ENCODE measurements at regions not wholly inside any gene's neighbourhood (a gene's known extent, or its start where the extent isn't known, plus 50 kb on each side); places are given as distances from the start of the nearest gene placed in this dataset.

DNA sequence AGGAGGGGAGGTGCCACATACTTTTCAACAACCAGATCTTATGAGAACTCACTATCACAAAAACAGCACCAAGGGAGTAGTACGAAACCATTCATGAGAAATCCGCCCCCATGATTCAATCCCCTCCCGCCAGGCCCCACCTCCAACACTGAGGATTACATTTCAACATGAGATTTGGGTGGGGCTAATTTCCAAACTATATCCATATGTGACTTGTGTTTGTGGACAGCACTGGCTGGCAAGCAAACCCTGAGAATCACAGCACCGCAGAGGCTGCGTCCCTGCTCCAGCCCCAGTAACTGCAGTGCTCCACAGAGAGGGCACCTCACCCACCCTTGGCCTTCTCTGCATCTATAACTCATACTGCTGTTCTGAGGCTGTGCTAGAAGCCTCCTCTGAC lies 211.2 kb upstream of the PODXL start (continued):
- TF ChIP-seq, protein P1, sequence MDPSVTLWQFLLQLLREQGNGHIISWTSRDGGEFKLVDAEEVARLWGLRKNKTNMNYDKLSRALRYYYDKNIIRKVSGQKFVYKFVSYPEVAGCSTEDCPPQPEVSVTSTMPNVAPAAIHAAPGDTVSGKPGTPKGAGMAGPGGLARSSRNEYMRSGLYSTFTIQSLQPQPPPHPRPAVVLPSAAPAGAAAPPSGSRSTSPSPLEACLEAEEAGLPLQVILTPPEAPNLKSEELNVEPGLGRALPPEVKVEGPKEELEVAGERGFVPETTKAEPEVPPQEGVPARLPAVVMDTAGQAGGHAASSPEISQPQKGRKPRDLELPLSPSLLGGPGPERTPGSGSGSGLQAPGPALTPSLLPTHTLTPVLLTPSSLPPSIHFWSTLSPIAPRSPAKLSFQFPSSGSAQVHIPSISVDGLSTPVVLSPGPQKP (CRISPR knock-in tag; IDR thresholded peaks at IDR 0.05), result no peak
- no peak for TF ChIP-seq ZNF311 (CRISPR knock-in tag; IDR thresholded peaks at IDR 0.05)
- TF ChIP-seq HMG20A (CRISPR knock-in tag; conservative IDR thresholded peaks at IDR 0.05), result no peak

DNA sequence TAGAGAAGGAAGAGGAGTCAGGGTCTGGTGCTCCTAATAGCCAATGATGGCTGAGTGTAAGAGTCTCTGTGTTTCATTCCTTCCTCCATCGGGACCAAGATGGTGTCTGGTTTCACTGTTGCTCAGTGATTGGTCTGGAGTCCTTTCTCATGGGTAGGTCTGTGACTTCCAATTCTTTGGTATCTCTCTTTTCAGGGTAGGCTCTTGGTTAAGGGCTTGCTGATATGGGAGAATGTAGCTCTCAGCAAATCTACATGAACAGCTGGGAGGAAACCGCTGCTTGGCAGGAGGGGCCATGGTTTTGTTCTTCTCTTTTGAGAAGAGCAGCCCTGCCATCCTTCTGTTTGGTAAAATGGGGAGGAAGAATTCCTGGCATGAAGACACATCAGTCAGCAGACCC lies 209.1 kb upstream of the PODXL start:
- in situ Hi-C loops (cut with MboI), result no loop called here
- no peak for ATAC-seq
- 6% methylated on average over 2 of the region's 2 CpGs for WGBS (ENCODE audit: insufficient coverage, low coverage, missing lambda C conversion rate)
- no peak for TF ChIP-seq NR2C1 (IDR thresholded peaks at IDR 0.05)
- no peak for TF ChIP-seq NR2C1 (tag; IDR thresholded peaks at IDR 0.05)
- no peak for TF ChIP-seq NKRF (IDR thresholded peaks at IDR 0.05; ENCODE audit: borderline replicate concordance)
- no peak for TF ChIP-seq ZNF76 (CRISPR knock-in tag; IDR thresholded peaks at IDR 0.05; ENCODE audit: borderline replicate concordance)
- TF ChIP-seq BRD4 (IDR thresholded peaks at IDR 0.05), result no peak
- TF ChIP-seq ZBTB17 (CRISPR knock-in tag; IDR thresholded peaks at IDR 0.05), result no peak
- no peak for TF ChIP-seq HNRNPLL (IDR thresholded peaks at IDR 0.05; ENCODE audit: low read depth, low read length, poor library complexity, severe bottlenecking)
- TF ChIP-seq HNRNPH1 (optimal IDR thresholded peaks at IDR 0.05; ENCODE audit: low read depth, low read length), result no peak
- no peak for DNase-seq (ENCODE audit: extremely low read depth in 1 of 4, low spot score in 3 of 4)
- H3K9me3 ChIP-seq (replicated peaks; ENCODE audit: control insufficient read depth, insufficient read depth, low read depth, low read length), result no peaks in the 10 kb centered on the region
- H2AFZ ChIP-seq (ENCODE audit: low read depth, low read length), result no peak overlapping the region
- BruUV-seq (replicated peaks), result no TSS peak
- CTCF ChIA-PET (ENCODE audit: low intra/inter-chr PET ratio), result no interaction called here
- no peak overlapping the region for H3K27ac ChIP-seq (ENCODE audit: extremely low read depth, low read depth, low read length)
- FAIRE-seq, result no peak
- H3K27me3 ChIP-seq (ENCODE audit: control insufficient read depth in 2 of 2, insufficient read depth in 2 of 2, low read length in 2 of 2), result peaks cover 17 to 22% of the 10 kb centered on the region in 2 experiments
- no peak overlapping the region for H3K9ac ChIP-seq (ENCODE audit: insufficient read depth in 1 of 2, low read depth in 2 of 2, low read length in 2 of 2)
- no peak overlapping the region for H3K4me2 ChIP-seq (ENCODE audit: insufficient read depth, low read length)
- POLR2A ChIA-PET, result interaction anchor here (0.7 to 0.8 kb wide), 2 partner anchors 9 to 42 kb away, joined by 3 read pairs; no protein-coding TSS in a partner anchor
- no peaks in the 10 kb centered on the region; the same call in 1 of the 2 replicates for H4K20me1 ChIP-seq (replicated peaks; ENCODE audit: control insufficient read depth, insufficient read depth, low read length)
- H3K79me2 ChIP-seq (ENCODE audit: control insufficient read depth, insufficient read depth, low read length), result no peaks in the 10 kb centered on the region
- H3K4me1 ChIP-seq (replicated peaks in 1 of 2; ENCODE audit: control insufficient read depth in 2 of 2, insufficient read depth in 2 of 2, low read length in 2 of 2), result no peaks in the 10 kb centered on the region
- intact Hi-C loops (cut with micrococcal nuclease), result no loop called here
- H3K9me1 ChIP-seq (ENCODE audit: control insufficient read depth, insufficient read depth, low read length), result no peaks in the 10 kb centered on the region
- H3K36me3 ChIP-seq (ENCODE audit: control insufficient read depth, insufficient read depth, low read length), result no peaks in the 10 kb centered on the region
- H3K4me3 ChIP-seq, result no peak overlapping the region
